ENCODE measurements at regions not wholly inside any gene's neighbourhood (a gene's known extent, or its start where the extent isn't known, plus 50 kb on each side); places are given as distances from the start of the nearest gene placed in this dataset.

DNA sequence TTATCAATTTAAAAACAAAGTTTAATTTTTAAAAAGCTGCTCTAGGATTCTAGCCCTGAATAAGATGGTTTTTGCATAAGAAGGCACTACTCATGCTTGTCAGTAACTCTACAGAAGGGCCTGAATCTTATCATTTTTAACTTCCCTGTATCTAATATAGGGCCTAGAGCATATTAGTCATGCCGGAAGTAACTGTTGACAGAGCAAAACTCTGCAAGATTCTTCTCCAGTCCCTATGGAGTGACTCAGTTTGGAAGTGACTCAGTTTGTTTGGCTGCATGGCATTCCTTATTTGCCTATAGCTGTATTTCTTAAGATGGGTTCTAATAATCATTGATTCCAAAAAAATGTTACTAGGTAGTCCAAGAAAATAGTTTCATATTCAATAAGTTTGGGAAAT, 431.8 kb upstream of the HTR2C start:
- intact Hi-C loops (cut with micrococcal nuclease): no loop called here
- Histone ChIP-seq H3K4me3 (no peak overlapping the region), H3K9ac (ENCODE audit: insufficient read depth in 1 of 2, low read depth in 2 of 2, low read length in 2 of 2) (no peak overlapping the region), H2AFZ (ENCODE audit: low read depth, low read length) (no peak overlapping the region), H3K79me2 (ENCODE audit: control insufficient read depth, insufficient read depth, low read length) (no peaks in the 10 kb centered on the region), H3K27ac (ENCODE audit: extremely low read depth, low read depth, low read length) (no peak overlapping the region; the same call in 2 of the 3 replicates), H3K27me3 (ENCODE audit: control insufficient read depth in 2 of 2, insufficient read depth in 2 of 2, low read length in 2 of 2) (no peaks in the 10 kb centered on the region), H3K36me3 (ENCODE audit: control insufficient read depth, insufficient read depth, low read length) (no peaks in the 10 kb centered on the region), H4K20me1 (replicated peaks; ENCODE audit: control insufficient read depth, insufficient read depth, low read length) (no peaks in the 10 kb centered on the region), H3K9me1 (ENCODE audit: control insufficient read depth, insufficient read depth, low read length) (no peaks in the 10 kb centered on the region), H3K4me2 (ENCODE audit: insufficient read depth, low read length) (no peak overlapping the region), H3K4me1 (replicated peaks in 1 of 2; ENCODE audit: control insufficient read depth in 2 of 2, insufficient read depth in 2 of 2, low read length in 2 of 2) (no peaks in the 10 kb centered on the region), H3K9me3 (replicated peaks; ENCODE audit: control insufficient read depth, insufficient read depth, low read depth, low read length) (no peaks in the 10 kb centered on the region)
- ATAC-seq: peak; percentile 58; the same call in 2 of the 3 replicates
- FAIRE-seq: no peak
- POLR2A ChIA-PET: interaction anchor here (0.6 to 0.7 kb wide), 2 partner anchors 16 to 993 kb away, joined by 3 read pairs; no protein-coding TSS in a partner anchor
- CTCF ChIA-PET (ENCODE audit: low intra/inter-chr PET ratio): no interaction called here
- WGBS (ENCODE audit: insufficient coverage, low coverage, missing lambda C conversion rate): 0% methylated on average over 1 of the region's 1 CpG
- BruUV-seq (replicated peaks): no TSS peak
- peak; percentile 22 to 44 (median 26) for DNase-seq (ENCODE audit: extremely low read depth in 1 of 4, low spot score in 3 of 4)
- in situ Hi-C loops (cut with MboI): loop anchor here (10.0 kb wide), 1 partner anchor 183 kb away; no protein-coding TSS in a partner anchor
- 0 out of 2 replicates have a peak, but pooled peaks have one; percentile 31 for TF ChIP-seq EP300 (IDR thresholded peaks at IDR 0.05; ENCODE audit: low read length)
- peak; percentile 96 for TF ChIP-seq FOSL1 (tag; conservative IDR thresholded peaks at IDR 0.05)
- TF ChIP-seq NR3C1 (CRISPR knock-in tag; IDR thresholded peaks at IDR 0.05): no peak
- TF ChIP-seq SMARCC2 (IDR thresholded peaks at IDR 0.05; ENCODE audit: low read depth): peak; percentile 60; the same call in 1 of the 2 replicates
- no peak for TF ChIP-seq CREBBP (IDR thresholded peaks at IDR 0.05; ENCODE audit: low read depth, low read length)
- TF ChIP-seq NUFIP1 (IDR thresholded peaks at IDR 0.05; ENCODE audit: partially characterized antibody): no peak
- TF ChIP-seq, protein P1, sequence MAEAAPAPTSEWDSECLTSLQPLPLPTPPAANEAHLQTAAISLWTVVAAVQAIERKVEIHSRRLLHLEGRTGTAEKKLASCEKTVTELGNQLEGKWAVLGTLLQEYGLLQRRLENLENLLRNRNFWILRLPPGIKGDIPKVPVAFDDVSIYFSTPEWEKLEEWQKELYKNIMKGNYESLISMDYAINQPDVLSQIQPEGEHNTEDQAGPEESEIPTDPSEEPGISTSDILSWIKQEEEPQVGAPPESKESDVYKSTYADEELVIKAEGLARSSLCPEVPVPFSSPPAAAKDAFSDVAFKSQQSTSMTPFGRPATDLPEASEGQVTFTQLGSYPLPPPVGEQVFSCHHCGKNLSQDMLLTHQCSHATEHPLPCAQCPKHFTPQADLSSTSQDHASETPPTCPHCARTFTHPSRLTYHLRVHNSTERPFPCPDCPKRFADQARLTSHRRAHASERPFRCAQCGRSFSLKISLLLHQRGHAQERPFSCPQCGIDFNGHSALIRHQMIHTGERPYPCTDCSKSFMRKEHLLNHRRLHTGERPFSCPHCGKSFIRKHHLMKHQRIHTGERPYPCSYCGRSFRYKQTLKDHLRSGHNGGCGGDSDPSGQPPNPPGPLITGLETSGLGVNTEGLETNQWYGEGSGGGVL (CRISPR knock-in tag; IDR thresholded peaks at IDR 0.05): no peak
- TF ChIP-seq LEF1 (IDR thresholded peaks at IDR 0.05): no peak
- TF ChIP-seq CBFA2T3 (IDR thresholded peaks at IDR 0.05): 0 out of 2 replicates have a peak, but pooled peaks have one; percentile 31
- no peak for TF ChIP-seq ZNF551 (CRISPR knock-in tag; IDR thresholded peaks at IDR 0.05)
- TF ChIP-seq DDX20 (tag; IDR thresholded peaks at IDR 0.05; ENCODE audit: low read depth): no peak
- TF ChIP-seq, protein P2, sequence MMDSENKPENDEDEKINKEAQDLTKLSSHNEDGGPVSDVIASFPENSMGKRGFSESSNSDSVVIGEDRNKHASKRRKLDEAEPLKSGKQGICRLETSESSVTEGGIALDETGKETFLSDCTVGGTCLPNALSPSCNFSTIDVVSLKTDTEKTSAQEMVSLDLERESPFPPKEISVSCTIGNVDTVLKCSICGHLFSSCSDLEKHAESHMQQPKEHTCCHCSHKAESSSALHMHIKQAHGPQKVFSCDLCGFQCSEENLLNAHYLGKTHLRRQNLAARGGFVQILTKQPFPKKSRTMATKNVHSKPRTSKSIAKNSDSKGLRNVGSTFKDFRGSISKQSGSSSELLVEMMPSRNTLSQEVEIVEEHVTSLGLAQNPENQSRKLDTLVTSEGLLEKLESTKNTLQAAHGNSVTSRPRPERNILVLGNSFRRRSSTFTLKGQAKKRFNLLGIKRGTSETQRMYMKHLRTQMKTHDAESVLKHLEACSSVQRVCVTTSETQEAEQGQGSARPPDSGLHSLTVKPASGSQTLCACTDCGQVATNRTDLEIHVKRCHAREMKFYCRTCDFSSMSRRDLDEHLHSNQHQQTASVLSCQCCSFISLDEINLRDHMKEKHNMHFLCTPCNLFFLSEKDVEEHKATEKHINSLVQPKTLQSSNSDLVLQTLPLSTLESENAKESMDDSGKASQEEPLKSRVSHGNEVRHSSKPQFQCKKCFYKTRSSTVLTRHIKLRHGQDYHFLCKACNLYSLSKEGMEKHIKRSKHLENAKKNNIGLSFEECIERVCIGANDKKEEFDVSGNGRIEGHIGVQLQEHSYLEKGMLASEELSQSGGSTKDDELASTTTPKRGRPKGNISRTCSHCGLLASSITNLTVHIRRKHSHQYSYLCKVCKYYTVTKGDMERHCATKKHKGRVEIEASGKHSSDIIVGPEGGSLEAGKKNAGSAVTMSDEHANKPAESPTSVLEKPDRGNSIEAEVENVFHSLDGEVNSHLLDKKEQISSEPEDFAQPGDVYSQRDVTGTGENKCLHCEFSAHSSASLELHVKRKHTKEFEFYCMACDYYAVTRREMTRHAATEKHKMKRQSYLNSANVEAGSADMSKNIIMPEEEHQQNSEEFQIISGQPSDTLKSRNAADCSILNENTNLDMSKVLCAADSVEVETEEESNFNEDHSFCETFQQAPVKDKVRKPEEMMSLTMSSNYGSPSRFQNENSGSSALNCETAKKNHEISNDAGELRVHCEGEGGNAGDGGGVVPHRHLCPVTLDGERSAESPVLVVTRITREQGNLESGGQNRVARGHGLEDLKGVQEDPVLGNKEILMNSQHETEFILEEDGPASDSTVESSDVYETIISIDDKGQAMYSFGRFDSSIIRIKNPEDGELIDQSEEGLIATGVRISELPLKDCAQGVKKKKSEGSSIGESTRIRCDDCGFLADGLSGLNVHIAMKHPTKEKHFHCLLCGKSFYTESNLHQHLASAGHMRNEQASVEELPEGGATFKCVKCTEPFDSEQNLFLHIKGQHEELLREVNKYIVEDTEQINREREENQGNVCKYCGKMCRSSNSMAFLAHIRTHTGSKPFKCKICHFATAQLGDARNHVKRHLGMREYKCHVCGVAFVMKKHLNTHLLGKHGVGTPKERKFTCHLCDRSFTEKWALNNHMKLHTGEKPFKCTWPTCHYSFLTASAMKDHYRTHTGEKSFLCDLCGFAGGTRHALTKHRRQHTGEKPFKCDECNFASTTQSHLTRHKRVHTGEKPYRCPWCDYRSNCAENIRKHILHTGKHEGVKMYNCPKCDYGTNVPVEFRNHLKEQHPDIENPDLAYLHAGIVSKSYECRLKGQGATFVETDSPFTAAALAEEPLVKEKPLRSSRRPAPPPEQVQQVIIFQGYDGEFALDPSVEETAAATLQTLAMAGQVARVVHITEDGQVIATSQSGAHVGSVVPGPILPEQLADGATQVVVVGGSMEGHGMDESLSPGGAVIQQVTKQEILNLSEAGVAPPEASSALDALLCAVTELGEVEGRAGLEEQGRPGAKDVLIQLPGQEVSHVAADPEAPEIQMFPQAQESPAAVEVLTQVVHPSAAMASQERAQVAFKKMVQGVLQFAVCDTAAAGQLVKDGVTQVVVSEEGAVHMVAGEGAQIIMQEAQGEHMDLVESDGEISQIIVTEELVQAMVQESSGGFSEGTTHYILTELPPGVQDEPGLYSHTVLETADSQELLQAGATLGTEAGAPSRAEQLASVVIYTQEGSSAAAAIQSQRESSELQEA (IDR thresholded peaks at IDR 0.05; ENCODE audit: low read depth): no peak
- TF ChIP-seq ZNF717 (CRISPR knock-in tag; IDR thresholded peaks at IDR 0.05): no peak
- no peak for TF ChIP-seq ZNF282 (CRISPR knock-in tag; IDR thresholded peaks at IDR 0.05)
- TF ChIP-seq ARID1B (IDR thresholded peaks at IDR 0.05): peak; percentile 64
- TF ChIP-seq ZNF57 (CRISPR knock-in tag; IDR thresholded peaks at IDR 0.05): no peak
- peak; percentile 65 for TF ChIP-seq DPF2 (IDR thresholded peaks at IDR 0.05)

All from K562 (cell line).